ENCODE measurements at regions not wholly inside any gene's neighbourhood (a gene's known extent, or its start where the extent isn't known, plus 50 kb on each side); places are given as distances from the start of the nearest gene placed in this dataset.

- no peak for DNase-seq
Measured at GRCh38 chr2:220673151-220673874, 898.8 kb downstream of the EPHA4 start.

- DNase-seq, result no peak
Measured at GRCh38 chr2:220674033-220674432, 898.1 kb downstream of the EPHA4 start.

- DNase-seq, result no peak
Measured at GRCh38 chr2:220676695-220677094, 895.4 kb downstream of the EPHA4 start.

GRCh38 chr2:220678943-220679342, 893.2 kb downstream of the EPHA4 start:
- DNase-seq, result no peak

- no peak for DNase-seq
Measured at GRCh38 chr2:220682616-220683015, 889.5 kb downstream of the EPHA4 start.

GRCh38 chr2:220684099-220684498, 888.0 kb downstream of the EPHA4 start:
- no peak for DNase-seq

- peak; percentile 71 for DNase-seq
Measured at GRCh38 chr2:220687231-220687843, 884.8 kb downstream of the EPHA4 start.

- DNase-seq, result no peak
Measured at GRCh38 chr2:220695397-220696279, 876.5 kb downstream of the EPHA4 start.

- no peak for DNase-seq
Measured at GRCh38 chr2:220696280-220696669, 875.8 kb downstream of the EPHA4 start.

- DNase-seq, result no peak
Measured at GRCh38 chr2:220697011-220697410, 875.1 kb downstream of the EPHA4 start.

- no peak for DNase-seq
Measured at GRCh38 chr2:220701115-220701514, 871.0 kb downstream of the EPHA4 start.

- no peak for DNase-seq
Measured at GRCh38 chr2:220703279-220703678, 868.8 kb downstream of the EPHA4 start.

- no peak for DNase-seq
Measured at GRCh38 chr2:220704081-220704480, 868.0 kb downstream of the EPHA4 start.

GRCh38 chr2:220704810-220705209, 867.3 kb downstream of the EPHA4 start:
- no peak for DNase-seq

GRCh38 chr2:220705678-220706077, 866.4 kb downstream of the EPHA4 start:
- no peak for DNase-seq

- DNase-seq, result no peak
Measured at GRCh38 chr2:220707261-220707660, 864.8 kb downstream of the EPHA4 start.

GRCh38 chr2:220708366-220708765, 863.7 kb downstream of the EPHA4 start:
- no peak for DNase-seq

GRCh38 chr2:220717283-220717682, 854.8 kb downstream of the EPHA4 start:
- no peak for DNase-seq

- DNase-seq, result no peak
Measured at GRCh38 chr2:220736778-220737177, 835.3 kb downstream of the EPHA4 start.

GRCh38 chr2:220743203-220743602, 828.9 kb downstream of the EPHA4 start:
- DNase-seq, result no peak

- no peak for DNase-seq
Measured at GRCh38 chr2:220744861-220745260, 827.2 kb downstream of the EPHA4 start.

GRCh38 chr2:220745682-220746081, 826.4 kb downstream of the EPHA4 start:
- no peak for DNase-seq

GRCh38 chr2:220747736-220748135, 824.4 kb downstream of the EPHA4 start:
- DNase-seq, result no peak
